NB4 (cell line): ENCODE measurements at regions not wholly inside any gene's neighbourhood (a gene's known extent, or its start where the extent isn't known, plus 50 kb on each side); places are given as distances from the start of the nearest gene placed in this dataset.

ENCODE experiments used
- DNase-seq: peaks from one replicate; pipeline ENCODE4 v3.0.0; 2010; ENCODE audit warnings: low read depth
- H3K4me3 ChIP-seq: one replicate; pipeline ENCODE4 v1.5.1; 2011; ENCODE audit warnings: mild to moderate bottlenecking, low read depth, low read length, moderate library complexity
- CTCF ChIP-seq: IDR thresholded peaks from one replicate; pipeline ENCODE4 v1.5.1; 2012; ENCODE audit warnings: low read depth, low read length
- MAX ChIP-seq: IDR thresholded peaks from 2 replicates; pipeline ENCODE4 v1.6.1; 2011; ENCODE audit warnings: low read depth, low read length
- MYC ChIP-seq: IDR thresholded peaks from 2 replicates; pipeline ENCODE4 v1.6.1; 2011; ENCODE audit warnings: low read depth, low read length
- POLR2A ChIP-seq: IDR thresholded peaks from 2 replicates; pipeline ENCODE4 v1.6.1; 2011; ENCODE audit warnings: mild to moderate bottlenecking; ENCODE audit not compliant: insufficient read length; ENCODE audit errors: extremely low read depth

DNA sequence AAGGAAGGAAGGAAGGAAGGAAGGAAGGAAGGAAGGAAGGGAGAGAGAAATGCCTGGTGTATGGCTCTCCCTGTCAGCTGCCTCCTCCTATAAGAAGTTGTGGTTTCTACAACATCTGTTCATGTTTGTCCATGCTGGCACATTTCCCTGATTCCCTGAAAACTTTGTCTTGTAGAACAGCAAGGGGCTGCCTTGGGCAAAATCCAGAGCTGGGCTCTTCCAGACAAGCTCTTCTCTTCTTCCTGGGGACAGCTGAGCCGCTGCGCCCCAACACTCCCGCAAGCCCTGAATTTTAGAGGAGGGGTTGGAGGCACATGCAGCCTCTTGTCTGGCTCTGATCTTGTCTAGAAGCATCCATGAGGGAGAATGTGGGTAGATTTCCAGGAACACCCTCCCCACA lies 282.0 kb upstream of the ADARB2 start:
- TF ChIP-seq POLR2A: no peak
- no peak for TF ChIP-seq MYC
- no peak for TF ChIP-seq CTCF
- TF ChIP-seq MAX: no peak
- DNase-seq: no peak
- no peak overlapping the region for H3K4me3 ChIP-seq

DNA sequence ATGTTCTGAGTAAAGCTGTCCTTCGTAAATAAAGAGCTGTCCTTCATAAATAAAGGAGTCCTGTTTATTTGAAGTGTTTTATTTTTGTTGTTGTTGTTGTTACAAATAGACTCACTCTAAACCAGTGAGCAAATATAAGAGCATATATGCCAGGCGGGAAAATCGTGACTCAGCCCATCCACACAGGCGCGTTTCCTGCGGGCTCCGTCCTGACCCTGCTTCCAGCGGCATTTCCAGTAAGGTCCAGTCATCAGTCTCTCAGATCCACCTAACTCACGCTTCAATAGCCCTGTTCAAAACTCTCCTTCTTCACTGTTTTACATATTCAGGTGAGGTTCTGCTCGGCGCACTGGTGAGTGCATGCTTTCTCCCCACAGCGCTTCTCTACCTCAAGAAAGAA lies 277.2 kb upstream of the ADARB2 start:
- DNase-seq: no peak
- no peak overlapping the region for H3K4me3 ChIP-seq
- no peak for TF ChIP-seq MYC
- no peak for TF ChIP-seq POLR2A
- no peak for TF ChIP-seq MAX
- no peak for TF ChIP-seq CTCF

GRCh38 chr10:2012209-2012608 lies 274.9 kb upstream of the ADARB2 start:
- no peak for DNase-seq
- no peak overlapping the region for H3K4me3 ChIP-seq
- TF ChIP-seq POLR2A: no peak
- TF ChIP-seq MYC: no peak
- no peak for TF ChIP-seq MAX

GRCh38 chr10:2011106-2011716 lies 273.9 kb upstream of the ADARB2 start:
- TF ChIP-seq MAX (no peak), MYC (no peak), POLR2A (no peak), CTCF (no peak)
- H3K4me3 ChIP-seq: no peak overlapping the region

GRCh38 chr10:2005546-2005945 lies 268.2 kb upstream of the ADARB2 start:
- no peak for DNase-seq
- no peak overlapping the region for H3K4me3 ChIP-seq
- TF ChIP-seq MYC (no peak), MAX (no peak), POLR2A (no peak), CTCF (no peak)

More at GRCh38 chr10:2011106-2011716, 273.9 kb upstream of the ADARB2 start:
- DNase-seq: no peak

GRCh38 chr10:1992930-1993329 lies 255.6 kb upstream of the ADARB2 start:
- no peak for TF ChIP-seq MYC
- no peak for TF ChIP-seq MAX
- no peak for TF ChIP-seq CTCF
- TF ChIP-seq POLR2A: no peak
- no peak for DNase-seq
- no peak overlapping the region for H3K4me3 ChIP-seq
